GM10248 (cell line): ENCODE measurements at regions not wholly inside any gene's neighbourhood (a gene's known extent, or its start where the extent isn't known, plus 50 kb on each side); places are given as distances from the start of the nearest gene placed in this dataset.

Experiments used
- CTCF ChIA-PET: fragments of 300-600 bp; sonication (Branson Sonifier 250); formaldehyde crosslinking; extraction: SDS; loops from one replicate; lab custom pipeline; 2021; ENCODE audit warnings: antibody characterized with exemption; lab: Yijun Ruan, JAX
- POLR2A ChIA-PET: fragments of 350-650 bp; sonication (Branson Sonifier 250); formaldehyde crosslinking; extraction: SDS; loops from one replicate; lab custom pipeline; 2020; ENCODE audit warnings: antibody characterized with exemption; lab: Yijun Ruan, JAX
- DNase-seq: peaks from one replicate; pipeline ENCODE4 v3.0.0; 2012; ENCODE audit errors: extremely low spot score
- CTCF ChIP-seq: IDR thresholded peaks from 2 replicates; pipeline ENCODE4 v1.5.1; 2012; ENCODE audit warnings: mild to moderate bottlenecking, low read depth; ENCODE audit errors: extremely low read depth, missing control alignments, control extremely low read depth

- TF ChIP-seq CTCF = no peak
- no peak for DNase-seq
- ChIA-PET CTCF (interaction anchor here (0.7 to 2.7 kb wide), 3 partner anchors 10 to 14 kb away, joined by 3 to 18 read pairs (median 3); no protein-coding TSS in a partner anchor), POLR2A (no interaction called here)
These were observed 74.9 kb downstream of the SLC25A47 start for GRCh38 chr14:100398044-100398443.

- CTCF ChIA-PET = interaction anchor here (0.7 to 2.7 kb wide), 4 partner anchors 9 to 255 kb away, joined by 3 to 18 read pairs (median 7); no protein-coding TSS in a partner anchor
These were observed 76.1 kb downstream of the SLC25A47 start for GRCh38 chr14:100399052-100399849.

GRCh38 chr14:100400115-100400514 is 77.0 kb downstream of the SLC25A47 start:
- POLR2A ChIA-PET = no interaction called here
- no peak for TF ChIP-seq CTCF
- DNase-seq = no peak
- CTCF ChIA-PET = interaction anchor here (1.1 to 2.7 kb wide), 3 partner anchors 10 to 246 kb away, joined by 3 to 18 read pairs (median 11); no protein-coding TSS in a partner anchor

More at GRCh38 chr14:100399052-100399849, 76.1 kb downstream of the SLC25A47 start:
- POLR2A ChIA-PET = no interaction called here
- TF ChIP-seq CTCF = no peak
- no peak for DNase-seq

GRCh38 chr14:100401031-100401692 is 78.0 kb downstream of the SLC25A47 start:
- ChIA-PET POLR2A (no interaction called here), CTCF (no interaction called here)
- no peak for TF ChIP-seq CTCF
- no peak for DNase-seq

GRCh38 chr14:100401792-100402191 is 78.7 kb downstream of the SLC25A47 start:
- TF ChIP-seq CTCF = no peak
- no peak for DNase-seq
- ChIA-PET POLR2A (no interaction called here), CTCF (interaction anchor here (1.1 kb wide), 1 partner anchor 192 kb away, joined by 3 read pairs; no protein-coding TSS in a partner anchor)

GRCh38 chr14:100402631-100403030 is 79.5 kb downstream of the SLC25A47 start:
- ChIA-PET POLR2A (no interaction called here), CTCF (interaction anchor here (1.1 to 1.3 kb wide), 3 partner anchors 17 to 191 kb away, joined by 3 read pairs; no protein-coding TSS in a partner anchor)
- no peak for TF ChIP-seq CTCF
- DNase-seq = no peak
